BE2C (cell line): ENCODE measurements at regions not wholly inside any gene's neighbourhood (a gene's known extent, or its start where the extent isn't known, plus 50 kb on each side); places are given as distances from the start of the nearest gene placed in this dataset.

Experiments used
- DNase-seq: peaks from one replicate; pipeline ENCODE4 v3.0.0-alpha.2; 2020
- H3K27me3 ChIP-seq: fragments of 250-450 bp; sonication (Bioruptor Pico); 2 replicates; pipeline ENCODE4 v1.5.1; 2020; ENCODE audit warnings: mild to moderate bottlenecking
- H3K36me3 ChIP-seq: fragments of 250-450 bp; sonication (Bioruptor Pico); 2 replicates; pipeline ENCODE4 v1.5.1; 2020; ENCODE audit warnings: mild to moderate bottlenecking
- H3K4me1 ChIP-seq: fragments of 250-450 bp; sonication (Bioruptor Pico); 2 replicates; pipeline ENCODE4 v1.5.1; 2020
- H3K4me3 ChIP-seq: 2 replicates; pipeline ENCODE4 v1.5.1; 2011; ENCODE audit warnings: low read depth, low read length
- H3K9me3 ChIP-seq: fragments of 250-450 bp; sonication (Bioruptor Pico); 2 replicates; pipeline ENCODE4 v1.5.1; 2020
- TF ChIP-seq, protein P1 (sequence below): IDR thresholded peaks from 2 replicates; pipeline ENCODE4 v1.5.1; 2012; ENCODE audit warnings: mild to moderate bottlenecking, low read depth, low read length

DNA sequence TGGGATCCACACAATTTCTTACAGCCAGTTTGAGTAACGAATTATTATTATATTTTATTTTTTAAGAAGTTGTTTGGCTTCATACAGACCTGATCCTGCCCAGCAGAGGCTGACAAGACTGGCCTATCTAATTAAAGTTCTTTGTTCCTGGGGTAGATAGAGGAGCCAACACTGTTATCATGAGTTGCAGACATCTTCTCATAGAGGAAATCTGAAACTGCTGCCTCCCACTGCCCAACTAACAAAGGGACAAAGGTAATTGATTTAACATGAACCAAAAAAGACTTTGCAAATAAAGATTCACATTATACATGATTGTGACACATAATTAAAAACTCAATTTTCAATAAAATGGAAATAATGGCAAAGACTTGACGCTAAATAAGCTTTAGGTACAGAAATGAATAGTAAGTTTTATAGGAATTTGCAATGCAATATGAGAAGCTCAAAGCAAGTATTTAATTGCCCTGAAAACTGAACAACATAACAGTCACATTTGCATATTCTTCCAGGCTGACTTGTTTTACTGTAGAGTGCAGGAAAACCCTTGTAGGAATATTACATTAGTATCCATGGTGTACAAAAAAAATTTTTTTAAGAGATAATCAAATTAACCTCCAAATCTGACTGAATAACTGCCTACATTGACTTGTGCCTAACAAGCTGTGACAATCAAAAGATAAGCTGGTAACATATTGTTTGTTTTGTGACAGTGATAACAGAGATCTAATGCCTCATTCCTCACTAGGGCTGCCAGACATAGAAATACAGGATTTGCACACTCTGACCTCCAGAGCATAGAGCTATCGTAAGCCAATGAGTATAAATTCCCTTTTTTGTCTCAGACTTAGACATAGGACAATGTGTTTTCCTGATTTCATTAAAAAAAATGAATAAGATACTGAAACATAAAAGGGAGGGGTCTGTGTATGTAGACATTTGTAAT lies 273.2 kb downstream of the MFSD1 start:
- no peak overlapping the region for H3K4me3 ChIP-seq
- no peaks in the 10 kb centered on the region for H3K9me3 ChIP-seq
- H3K27me3 ChIP-seq, result no peaks in the 10 kb centered on the region
- TF ChIP-seq, protein P1, sequence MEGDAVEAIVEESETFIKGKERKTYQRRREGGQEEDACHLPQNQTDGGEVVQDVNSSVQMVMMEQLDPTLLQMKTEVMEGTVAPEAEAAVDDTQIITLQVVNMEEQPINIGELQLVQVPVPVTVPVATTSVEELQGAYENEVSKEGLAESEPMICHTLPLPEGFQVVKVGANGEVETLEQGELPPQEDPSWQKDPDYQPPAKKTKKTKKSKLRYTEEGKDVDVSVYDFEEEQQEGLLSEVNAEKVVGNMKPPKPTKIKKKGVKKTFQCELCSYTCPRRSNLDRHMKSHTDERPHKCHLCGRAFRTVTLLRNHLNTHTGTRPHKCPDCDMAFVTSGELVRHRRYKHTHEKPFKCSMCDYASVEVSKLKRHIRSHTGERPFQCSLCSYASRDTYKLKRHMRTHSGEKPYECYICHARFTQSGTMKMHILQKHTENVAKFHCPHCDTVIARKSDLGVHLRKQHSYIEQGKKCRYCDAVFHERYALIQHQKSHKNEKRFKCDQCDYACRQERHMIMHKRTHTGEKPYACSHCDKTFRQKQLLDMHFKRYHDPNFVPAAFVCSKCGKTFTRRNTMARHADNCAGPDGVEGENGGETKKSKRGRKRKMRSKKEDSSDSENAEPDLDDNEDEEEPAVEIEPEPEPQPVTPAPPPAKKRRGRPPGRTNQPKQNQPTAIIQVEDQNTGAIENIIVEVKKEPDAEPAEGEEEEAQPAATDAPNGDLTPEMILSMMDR, result no peak
- no peak for DNase-seq
- no peaks in the 10 kb centered on the region for H3K36me3 ChIP-seq
- no peaks in the 10 kb centered on the region for H3K4me1 ChIP-seq

DNA sequence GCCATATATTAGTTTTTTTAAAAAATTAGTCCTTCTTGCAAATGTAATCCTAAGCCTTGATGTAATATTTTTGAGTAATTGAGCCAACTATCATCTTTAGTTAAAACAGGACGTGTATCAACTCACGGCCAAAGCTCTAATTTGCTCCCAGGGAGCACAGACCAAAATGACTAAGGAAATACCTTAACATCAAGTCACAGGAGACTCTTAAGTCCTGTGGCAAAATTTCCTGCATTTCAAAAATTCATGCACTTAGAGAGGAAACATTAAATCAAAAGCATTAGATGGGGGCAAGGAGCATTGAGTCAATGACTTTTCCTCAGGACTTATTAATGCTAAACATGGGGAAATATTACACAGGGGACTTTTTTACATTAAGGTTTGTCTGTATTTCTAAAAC lies 276.0 kb downstream of the MFSD1 start:
- H3K9me3 ChIP-seq, result no peaks in the 10 kb centered on the region
- TF ChIP-seq, protein P1, result no peak
- no peaks in the 10 kb centered on the region for H3K4me1 ChIP-seq
- H3K4me3 ChIP-seq, result no peak overlapping the region
- DNase-seq, result no peak
- H3K36me3 ChIP-seq, result no peaks in the 10 kb centered on the region
- H3K27me3 ChIP-seq, result no peaks in the 10 kb centered on the region

DNA sequence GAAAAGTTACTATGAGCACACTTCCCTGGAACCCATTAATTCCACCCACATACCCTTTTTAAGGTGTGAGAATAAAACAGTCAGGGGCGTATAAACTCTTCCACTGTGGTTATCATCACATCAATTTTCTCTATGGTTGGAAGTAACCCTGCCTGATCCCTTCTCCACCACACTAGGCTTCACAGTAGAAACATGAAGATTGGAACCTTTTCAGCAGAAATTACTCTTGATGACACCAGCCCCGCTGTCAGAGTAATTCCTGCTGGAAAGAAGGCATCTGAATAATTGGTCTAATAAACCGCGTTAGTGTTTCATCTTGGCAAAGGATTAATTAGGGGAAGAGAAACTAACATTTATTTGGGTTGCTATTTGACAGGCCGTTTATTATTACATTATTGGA lies 278.4 kb downstream of the MFSD1 start:
- Histone ChIP-seq H3K27me3 (no peaks in the 10 kb centered on the region), H3K36me3 (no peaks in the 10 kb centered on the region), H3K4me1 (no peaks in the 10 kb centered on the region), H3K4me3 (no peak overlapping the region), H3K9me3 (no peaks in the 10 kb centered on the region)
- TF ChIP-seq, protein P1, result no peak
- DNase-seq, result no peak

DNA sequence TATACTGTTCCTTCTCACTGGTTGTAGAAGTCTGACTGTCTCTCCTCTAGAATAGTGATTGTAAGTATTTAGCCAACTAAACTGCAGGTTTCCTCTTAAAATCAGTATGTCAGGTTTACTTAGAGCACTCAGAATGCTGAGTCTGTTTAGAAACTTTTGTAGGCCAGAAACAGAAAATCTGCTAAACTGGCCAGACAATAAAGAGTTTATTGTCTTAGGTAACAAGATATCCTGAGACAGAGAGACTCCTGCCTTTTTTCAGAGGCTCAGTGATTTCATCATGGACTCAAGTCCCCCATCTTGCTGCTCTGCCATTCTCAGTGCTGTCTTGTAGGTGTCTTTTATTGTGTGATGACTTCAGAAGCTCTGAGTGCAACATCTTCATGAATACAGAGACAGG lies 279.0 kb downstream of the MFSD1 start:
- Histone ChIP-seq H3K9me3 (no peaks in the 10 kb centered on the region), H3K4me3 (no peak overlapping the region), H3K27me3 (no peaks in the 10 kb centered on the region), H3K4me1 (no peaks in the 10 kb centered on the region), H3K36me3 (no peaks in the 10 kb centered on the region)
- no peak for DNase-seq
- TF ChIP-seq, protein P1, result no peak

DNA sequence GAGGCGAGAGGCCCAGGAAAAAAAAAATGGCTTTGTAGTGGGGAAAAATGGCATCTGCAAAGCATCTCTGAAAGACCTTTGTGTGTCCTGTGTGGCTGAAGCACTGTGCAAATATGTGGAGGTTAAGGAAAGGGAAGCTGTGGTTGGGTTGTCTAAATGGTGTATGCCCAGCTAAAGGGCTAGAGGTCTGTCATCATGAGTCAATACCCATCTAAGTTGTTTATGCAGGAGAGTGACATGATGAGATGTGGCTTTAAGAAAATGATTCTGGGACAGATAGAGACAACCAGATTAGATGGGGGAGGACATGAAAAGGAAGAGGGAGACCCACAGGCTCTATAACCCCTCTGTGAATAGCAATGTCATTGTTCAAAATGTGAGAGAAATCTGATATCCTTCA lies 280.7 kb downstream of the MFSD1 start:
- TF ChIP-seq, protein P1, result no peak
- no peak for DNase-seq
- Histone ChIP-seq H3K9me3 (no peaks in the 10 kb centered on the region), H3K36me3 (no peaks in the 10 kb centered on the region), H3K4me3 (no peak overlapping the region), H3K27me3 (no peaks in the 10 kb centered on the region), H3K4me1 (no peaks in the 10 kb centered on the region)

DNA sequence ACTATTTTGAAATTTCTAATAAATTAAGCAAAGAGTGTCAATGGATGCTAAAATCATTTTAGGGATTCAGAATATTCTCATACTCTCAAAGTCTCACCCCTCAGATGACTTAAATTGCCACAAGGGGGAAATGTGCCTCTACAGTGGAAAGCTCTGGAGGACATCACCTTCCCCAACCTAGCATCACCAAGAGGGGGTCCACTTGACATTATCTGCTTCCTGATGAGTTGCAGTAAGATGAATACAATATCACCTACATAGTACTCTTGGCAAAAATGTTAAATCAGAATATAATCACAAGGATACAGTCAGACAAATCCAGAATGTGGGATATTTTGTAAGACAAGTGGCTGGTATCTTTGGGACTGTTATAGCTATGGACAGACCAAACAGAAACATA lies 290.1 kb downstream of the MFSD1 start:
- Histone ChIP-seq H3K36me3 (no peaks in the 10 kb centered on the region), H3K27me3 (no peaks in the 10 kb centered on the region), H3K9me3 (no peaks in the 10 kb centered on the region), H3K4me3 (no peak overlapping the region), H3K4me1 (no peaks in the 10 kb centered on the region)
- TF ChIP-seq, protein P1, result no peak
- DNase-seq, result no peak
